ENCODE measurements at regions not wholly inside any gene's neighbourhood (a gene's known extent, or its start where the extent isn't known, plus 50 kb on each side); places are given as distances from the start of the nearest gene placed in this dataset.
A peak's percentile ranks its signal among the peaks of the same experiment; 100 is the strongest.

DNA sequence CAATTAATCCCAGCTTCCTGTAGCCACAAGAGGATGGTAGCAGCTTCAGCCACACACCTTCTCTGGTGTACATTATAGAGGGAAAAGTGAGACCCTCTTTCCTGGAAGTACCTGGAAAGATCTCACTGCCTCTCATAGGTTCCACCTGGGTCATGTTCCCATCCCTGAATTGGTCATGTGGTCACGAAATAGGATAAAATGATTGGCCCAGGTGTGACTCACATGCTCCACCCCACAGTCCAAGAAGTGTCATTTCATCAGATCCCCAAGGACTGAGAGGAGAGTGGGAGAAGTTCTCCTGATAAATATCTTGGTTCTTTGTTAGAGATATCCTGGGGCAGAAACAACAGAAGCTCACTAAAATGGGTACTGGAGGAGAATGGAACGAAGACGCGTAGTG, 142.4 kb downstream of the QRSL1 start:
- no peak for DNase-seq (ENCODE audit: low spot score)

DNA sequence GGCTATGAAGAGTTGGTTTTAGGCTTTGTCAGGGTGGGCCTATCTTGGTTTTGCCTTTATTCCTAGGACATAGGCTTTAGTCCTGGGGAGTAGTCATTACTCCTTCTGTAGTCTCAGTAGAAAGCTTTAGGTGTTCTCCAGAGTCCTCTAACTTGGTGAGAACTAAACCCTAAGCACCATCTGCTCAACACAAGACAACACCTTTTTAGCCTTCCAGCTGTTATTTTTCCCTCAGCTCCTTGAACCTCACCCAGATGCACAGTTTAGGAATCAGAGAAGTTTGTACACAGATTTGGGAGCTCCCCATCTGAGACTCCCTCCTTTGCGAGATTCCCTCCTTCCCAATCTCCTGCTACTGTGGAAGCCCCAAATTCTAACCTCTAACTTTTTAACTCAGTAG, 141.3 kb downstream of the QRSL1 start:
- no peak for DNase-seq (ENCODE audit: low spot score)

DNA sequence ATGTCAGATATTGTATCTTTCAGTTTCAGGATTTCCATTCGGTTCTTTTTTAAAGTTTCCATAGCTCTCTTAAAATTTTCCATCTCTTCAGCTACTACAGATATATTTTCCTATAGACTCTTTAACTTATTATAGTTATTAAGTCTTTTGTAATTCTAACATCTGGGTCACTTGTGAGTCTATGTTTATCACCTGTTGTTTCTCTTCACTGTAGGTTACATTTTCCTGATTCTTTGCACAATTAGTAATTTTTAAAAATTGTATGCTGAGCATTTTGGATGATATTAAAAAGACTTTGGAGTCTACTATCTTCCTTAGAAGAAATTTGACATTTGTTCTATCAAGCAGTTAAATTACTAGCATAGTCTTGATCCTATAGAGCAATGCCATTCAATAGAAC, 140.7 kb downstream of the QRSL1 start:
- DNase-seq (ENCODE audit: low spot score) = no peak

DNA sequence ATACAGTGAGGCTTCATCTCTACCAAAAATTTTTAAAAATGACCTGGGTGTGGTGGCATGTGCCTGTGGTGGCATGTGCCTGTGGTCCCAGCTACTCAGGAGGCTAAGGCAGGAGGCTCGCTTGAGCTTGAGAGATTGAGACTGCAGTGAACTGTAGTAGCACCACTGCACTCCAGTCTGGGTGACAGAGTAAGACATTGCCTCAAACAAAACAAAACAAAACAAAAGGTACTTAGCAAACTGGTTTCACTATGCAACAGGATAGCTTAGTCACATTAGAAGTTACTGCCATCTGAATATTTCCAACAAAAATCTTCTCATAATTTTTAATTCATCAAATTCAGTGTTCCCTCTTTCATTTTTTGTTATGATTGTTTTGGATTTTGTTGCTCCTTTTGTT, 137.9 kb downstream of the QRSL1 start:
- no peak for DNase-seq (ENCODE audit: low spot score)

DNA sequence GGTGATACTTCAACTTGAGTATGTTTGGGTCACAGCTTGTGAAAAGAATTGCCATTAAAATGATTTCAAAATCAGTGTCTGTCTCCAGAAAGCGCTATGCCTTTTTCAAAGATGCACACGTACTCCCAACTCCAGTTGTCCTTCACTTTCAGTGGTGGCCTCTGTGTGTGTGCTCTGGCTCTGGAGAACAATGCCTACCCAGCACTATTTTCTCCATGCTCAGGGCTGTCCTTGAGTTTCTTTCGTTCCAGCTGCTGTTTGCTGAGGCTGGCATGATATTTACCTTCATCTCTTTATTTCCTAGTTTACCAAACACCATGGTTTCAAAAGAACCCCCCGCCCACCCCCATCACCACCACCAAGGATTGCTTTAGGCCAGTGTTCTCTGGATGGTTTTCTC, 136.8 kb downstream of the QRSL1 start:
- no peak for DNase-seq (ENCODE audit: low spot score)

DNA sequence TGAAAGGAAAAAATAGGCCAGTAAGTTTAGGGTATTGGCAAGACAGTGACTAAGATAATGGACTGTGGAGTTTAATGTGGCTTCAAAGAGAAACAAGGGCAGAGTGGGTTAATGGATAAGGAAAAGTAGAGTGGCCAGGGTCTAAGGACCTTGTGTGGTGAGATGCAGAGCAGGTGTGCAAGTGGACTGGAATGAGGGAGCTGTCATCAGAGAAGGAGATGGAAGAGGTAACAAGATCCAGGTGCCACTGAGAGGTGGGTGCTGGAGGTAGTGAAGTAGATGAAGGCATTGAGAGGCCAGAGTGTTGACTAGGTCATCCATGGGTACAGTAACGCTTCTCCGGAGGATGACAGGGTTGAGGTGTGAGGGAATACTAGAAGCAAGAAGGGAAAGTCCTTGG, 136.1 kb downstream of the QRSL1 start:
- no peak for DNase-seq (ENCODE audit: low spot score)

DNA sequence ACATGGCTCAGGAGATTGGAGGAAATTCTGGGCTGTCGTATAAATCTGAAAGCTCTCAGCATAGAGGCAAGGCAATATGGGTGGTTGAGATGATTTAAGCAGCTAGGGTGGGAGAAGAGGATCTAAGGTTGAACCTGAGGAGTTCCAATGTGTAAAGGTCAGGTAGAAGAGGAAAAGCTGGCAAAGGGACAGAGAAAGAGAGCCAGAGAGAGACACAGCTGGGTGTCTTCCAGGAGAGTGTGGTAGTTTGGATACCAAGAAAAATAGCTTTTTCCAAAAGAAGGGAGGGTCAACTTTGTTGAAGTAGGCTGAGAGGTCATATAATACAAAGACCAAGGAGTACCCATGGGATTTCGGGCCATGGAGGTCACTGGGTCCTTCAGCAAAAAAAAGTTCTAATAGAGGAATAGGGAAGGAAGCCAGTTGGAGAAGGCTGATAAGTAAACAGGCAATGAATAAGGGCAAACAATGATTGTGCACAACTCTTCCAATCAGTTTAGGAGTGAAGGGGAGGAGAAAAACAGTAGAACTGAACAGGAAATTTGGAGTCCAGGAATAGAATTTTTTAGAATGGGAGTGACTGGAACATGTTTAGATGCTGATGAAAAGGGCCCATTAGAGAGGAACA, 135.1 kb downstream of the QRSL1 start:
- DNase-seq (ENCODE audit: low spot score) = no peak

DNA sequence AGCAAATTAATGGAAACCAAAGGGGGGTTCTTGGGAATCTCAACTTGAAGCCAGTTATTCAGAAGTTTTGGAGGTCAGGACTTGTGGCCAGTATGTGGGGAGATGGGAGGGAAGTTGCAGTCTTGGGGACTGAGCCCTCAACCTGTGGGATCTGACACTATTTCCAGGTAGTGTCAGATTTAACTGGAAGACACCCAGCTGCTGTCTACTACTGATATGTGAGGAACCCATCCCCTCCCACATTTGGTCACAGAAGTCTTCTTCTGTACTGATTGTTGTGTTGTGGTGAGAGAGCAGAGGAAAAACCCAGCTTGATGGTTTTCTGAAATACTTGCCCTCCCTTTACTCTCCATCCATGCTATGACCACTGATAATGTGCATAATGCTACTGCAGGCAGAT, 134.0 kb downstream of the QRSL1 start:
- DNase-seq (ENCODE audit: low spot score) = no peak

DNA sequence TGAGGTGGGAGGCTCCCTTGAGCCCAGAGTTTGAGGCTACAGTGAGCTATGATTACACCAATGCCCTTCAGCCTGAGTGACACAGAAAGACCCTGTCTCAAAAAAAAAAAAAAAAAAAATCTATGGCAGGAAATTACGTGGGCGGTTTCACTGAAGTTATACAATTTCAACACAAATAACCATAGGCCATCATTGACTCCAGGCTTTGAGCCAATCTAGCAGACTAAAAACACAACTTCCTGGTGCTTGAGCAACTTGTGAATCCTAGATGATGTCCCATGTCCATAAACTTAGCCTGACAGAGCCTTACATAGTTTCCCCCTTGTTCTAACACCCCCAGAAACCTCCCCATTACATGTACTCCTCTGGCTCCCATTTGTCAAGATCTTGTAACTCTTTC, 131.8 kb downstream of the QRSL1 start:
- no peak for DNase-seq (ENCODE audit: low spot score)

DNA sequence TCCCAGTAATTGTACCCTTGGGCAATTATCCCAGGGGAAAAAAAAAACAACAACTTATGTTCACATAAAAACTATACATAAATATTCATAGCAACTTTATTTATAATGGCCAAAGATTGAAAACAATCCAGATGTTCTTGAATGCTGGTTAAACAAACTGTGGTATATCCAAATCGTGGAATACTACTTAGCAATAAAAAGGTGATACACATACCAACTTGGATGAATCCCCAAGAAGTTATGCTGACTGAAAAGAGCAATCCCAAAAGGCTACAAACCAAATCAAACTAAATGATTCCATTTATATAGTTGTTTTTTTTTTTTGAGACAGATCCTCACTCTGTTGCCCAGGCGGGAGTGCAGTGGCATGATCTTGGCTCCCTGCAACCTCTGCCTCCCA, 129.7 kb downstream of the QRSL1 start:
- no peak for DNase-seq (ENCODE audit: low spot score)

DNA sequence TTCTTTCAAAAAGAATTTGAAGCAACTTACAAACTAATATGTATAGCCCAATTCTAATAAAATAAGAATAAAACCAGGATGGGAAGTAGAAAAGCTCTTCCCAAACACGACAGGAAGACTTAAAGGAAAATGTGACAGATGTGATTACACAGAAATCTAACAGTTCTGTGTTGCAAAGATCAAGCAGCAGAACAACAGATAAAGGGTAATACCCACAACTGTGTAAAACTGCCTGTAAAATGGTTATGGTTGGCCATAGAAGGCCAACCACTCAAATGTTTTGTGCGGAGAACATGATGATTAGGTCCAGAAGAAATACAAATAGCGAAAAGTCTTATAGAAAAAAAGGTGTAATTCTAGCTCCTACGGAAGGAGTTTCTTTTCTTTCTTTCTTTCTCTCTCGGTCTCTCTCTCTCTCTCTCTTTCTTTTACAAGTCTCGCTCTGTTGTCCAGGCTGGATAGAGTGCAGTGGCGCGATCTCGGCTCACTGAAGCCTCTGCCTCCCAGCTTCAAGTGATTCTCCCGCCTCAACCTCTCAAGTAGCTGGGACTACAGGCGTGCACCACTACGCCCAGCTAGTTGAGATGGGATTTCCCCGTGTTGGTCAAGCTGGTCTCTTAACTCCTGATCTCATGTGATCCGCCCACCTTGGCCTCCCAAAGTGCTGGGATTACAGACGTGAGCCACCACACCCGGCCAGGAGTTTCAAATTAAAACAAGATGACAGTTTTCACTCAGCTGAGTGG, 128.5 kb downstream of the QRSL1 start:
- DNase-seq (ENCODE audit: low spot score) = no peak

DNA sequence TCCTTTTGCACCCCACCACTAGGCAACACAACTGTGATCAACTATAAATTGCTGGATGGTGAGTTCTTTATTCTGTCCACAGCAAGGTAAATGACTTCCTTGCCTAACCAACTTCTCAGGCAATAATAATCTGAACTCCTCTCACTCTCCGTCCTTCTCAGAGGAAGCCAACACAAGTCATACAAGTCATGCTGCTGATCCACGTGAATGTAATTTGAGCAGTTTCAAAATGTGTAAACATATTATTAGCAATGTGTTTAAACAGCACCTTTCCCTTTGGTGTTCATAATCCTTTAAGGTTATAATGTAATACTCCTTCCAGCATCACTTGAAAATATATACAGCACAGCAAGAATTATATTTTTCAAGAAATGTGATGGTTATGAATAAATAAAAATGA, 127.9 kb downstream of the QRSL1 start:
- DNase-seq (ENCODE audit: low spot score) = no peak

DNA sequence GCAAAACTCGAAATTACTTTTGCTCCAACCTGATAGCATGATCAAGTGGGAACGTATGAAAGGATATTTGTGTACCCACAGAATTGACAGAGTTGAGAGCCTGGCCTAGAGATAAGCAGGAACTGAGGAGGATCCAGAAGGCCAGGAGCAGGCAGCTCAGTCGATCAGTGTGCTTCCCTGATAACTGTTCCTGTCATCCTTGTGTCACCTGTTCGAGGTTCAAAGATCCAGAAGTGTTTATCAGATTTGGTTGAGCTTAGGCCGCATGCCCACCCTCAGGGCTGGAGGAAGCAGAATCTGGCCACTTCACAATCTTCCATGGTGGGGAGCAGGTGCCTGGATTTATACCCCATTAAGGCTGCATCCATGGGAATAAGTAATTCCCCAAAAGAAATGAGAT, 124.8 kb downstream of the QRSL1 start:
- DNase-seq (ENCODE audit: low spot score) = no peak

DNA sequence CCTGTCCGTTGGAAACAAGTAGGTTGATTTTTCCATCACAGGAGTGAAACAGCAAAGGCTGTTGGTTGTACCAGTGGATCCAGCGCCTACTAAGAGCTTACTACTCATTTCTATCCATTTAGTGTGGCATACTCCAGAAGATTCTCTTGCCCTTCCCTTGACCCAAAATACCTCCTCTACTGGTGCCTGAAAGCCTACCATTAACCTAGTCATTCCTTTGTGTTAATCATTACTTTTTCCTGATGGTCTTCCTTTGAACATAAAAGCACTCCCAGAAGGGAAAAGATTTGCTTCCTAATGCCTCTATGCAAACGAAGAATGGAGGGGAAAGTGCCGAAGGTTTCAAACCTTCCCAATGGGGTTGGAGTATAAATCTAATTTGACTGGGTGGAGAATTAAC, 123.3 kb downstream of the QRSL1 start:
- DNase-seq (ENCODE audit: low spot score) = no peak

DNA sequence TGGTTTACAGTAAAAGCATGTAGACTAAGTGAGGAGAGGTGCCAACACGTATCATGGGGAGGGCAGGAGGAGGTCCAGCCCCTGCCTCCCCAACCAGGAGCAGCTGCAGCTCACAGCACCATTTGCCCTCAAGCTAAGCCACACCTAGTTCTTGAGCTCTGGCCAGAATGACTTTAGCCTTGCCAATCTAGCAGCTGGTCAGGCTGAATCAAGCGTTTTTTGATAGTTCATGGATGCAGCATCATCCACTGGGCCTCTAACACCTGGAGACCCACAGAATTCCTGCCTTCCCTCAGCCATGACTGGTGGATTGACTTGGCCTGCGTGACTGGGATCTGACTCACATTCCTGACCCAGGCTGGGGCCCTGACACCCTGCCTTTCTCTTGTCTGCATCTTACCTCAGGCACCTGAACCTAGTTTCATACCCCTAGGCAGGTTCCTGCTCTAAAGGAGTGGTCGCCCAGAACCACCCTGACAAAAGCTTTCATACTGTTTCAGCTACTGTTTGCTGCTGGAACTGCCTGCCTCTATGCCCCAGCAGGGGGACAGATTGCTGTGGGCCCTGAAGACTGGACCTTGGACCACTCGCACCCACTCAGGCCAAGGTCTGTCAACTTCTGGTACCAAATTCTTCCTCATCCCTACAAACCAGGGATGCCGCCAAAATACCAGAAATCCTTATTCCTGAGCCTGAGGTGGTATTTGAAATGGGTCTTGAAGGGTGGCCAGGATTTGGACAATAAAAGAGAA, 122.3 kb downstream of the QRSL1 start:
- DNase-seq (ENCODE audit: low spot score) = no peak

DNA sequence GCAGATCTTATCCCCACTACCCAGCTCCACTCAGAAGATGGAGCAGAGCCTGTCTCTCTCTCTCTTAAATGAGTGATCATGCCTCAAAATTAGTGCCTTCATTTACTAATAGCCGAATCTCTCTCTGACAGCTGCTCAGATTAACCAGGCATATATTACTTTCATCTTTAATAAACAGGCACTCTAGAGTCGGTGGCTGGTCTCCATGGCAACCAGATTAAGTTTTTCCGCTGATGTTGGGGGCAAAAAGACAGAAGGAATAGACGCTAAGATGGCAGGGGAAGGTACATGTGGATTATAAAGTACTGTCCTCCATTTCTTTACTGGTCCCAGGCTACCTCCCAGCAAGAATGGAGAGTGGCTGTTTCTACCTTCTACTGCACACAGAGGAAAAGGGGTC, 121.6 kb downstream of the QRSL1 start:
- DNase-seq (ENCODE audit: low spot score) = no peak

DNA sequence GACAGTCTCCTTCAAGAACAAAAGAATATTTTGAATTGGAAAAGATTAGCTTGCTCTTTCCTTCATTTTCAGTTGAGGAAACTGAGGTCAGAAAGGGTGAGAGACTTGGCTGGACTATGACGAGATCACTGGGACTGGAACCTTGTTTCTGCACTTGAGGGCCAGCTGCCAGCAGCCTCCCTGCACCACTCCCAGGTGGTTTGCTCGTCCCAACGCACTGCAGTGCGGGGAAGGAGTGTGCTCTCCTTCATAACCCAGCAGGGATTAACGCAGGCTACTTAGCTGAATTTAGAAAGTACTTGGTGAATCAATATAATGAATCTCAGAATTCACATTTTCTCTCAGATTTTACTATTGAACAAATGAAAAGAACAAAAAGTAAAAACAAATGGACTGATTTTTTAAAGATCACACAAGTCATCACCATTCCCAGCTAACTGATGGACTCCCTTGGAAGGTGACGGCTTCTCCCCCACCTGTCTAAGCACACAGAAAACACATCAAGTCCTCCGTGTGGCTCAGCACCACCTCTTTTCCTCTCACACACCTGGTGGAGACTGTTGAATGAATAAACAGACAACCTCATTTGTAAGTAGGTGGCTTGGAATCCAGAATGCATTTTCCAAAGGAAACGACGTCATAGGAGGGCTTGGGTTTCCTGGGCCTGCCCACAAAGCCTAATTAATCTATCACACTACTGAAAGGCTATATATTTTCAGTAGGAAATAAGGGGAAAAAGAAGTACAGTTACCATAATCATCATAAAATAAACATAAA, 121.0 kb downstream of the QRSL1 start:
- DNase-seq (ENCODE audit: low spot score) = no peak

DNA sequence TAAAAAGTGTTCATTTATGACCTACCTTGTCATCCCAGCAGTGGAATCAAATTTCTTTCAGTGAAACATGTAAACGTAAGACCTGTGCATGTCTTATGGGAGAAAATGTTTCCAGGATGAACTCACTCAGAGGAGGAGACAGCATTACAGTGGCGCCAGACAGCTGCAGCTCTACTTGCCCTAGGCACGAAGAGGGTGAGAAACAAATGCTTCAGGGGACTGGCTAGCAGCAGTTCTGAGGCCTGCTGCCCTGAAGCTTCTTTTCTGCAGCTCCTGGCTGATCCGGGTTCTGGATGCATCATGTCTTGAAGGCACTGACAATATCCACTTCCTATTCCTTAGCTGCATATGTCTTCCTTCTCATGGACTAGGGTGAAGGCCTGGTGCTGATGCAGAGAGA, 120.2 kb downstream of the QRSL1 start:
- DNase-seq (ENCODE audit: low spot score) = no peak

DNA sequence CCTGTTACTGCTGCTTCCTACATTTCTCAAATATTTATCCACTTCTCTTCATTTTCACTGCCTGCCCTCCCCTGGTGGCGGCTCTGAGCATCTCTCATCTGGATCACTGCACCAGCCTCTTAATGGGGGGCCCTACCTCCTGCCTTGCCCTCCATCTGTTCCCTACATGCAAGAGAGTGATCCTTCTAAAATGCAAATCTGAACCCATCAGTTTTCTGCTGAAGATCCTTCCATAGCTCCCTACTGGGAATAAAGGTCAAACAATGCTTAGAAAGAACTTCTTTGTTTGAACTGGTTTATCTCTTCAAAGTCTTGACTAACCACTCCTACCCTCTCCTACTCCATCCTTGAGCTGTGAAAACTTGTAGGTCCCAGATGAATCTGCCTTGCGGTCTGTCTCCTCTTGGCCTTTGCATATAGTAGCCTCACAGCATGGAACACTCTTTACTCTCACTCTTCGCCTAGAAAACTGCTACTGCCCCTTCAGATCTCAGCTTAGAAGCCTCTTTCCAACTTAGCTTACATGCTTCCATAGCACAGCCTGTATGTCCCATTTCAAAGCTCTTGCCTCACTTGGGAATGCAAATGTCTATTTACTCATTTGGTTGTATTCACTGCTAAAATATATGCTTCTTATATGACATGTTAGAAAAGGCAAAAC, 119.3 kb downstream of the QRSL1 start:
- DNase-seq (ENCODE audit: low spot score) = peak; percentile 52

DNA sequence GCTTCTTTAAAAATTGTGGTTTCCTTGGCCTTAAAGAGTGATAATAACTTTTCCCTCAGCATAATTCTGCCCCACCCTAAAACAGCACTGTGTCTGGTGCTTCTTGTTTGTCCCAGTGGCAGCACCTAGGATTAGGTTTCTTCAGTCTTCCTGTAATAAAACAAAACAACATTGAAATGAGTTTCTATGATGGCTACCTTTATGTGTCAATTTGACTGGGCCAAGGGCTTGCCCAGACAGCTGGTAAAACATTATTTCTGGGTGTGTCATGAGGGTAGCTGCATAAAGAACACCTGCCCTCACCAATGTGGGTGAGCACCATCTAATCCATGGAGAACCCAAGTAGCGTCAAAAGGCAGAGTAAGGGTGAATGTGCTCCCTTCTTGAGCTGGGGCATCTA, 117.8 kb downstream of the QRSL1 start:
- no peak for DNase-seq (ENCODE audit: low spot score)

DNA sequence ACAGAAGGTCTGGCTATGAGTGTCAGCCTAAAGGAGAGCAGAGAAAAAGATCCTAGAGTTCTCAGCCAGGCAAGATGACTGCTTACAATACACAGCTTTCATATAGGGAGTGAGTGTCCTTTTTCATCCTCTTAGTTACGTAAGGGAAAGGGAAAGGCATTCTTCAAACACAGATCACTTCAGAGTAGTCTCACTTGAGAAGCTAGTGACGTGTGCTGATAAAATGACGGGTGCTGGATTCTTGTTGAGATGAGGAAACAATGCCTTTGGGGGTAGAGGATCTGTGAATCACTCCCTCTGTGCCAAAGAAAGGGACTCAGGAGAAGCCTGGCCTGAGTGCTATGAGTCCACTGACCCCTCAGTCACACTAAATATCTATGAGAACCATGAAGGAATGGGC, 117.3 kb downstream of the QRSL1 start:
- DNase-seq (ENCODE audit: low spot score) = no peak
